ENCODE measurements at regions not wholly inside any gene's neighbourhood (a gene's known extent, or its start where the extent isn't known, plus 50 kb on each side); places are given as distances from the start of the nearest gene placed in this dataset.

DNA sequence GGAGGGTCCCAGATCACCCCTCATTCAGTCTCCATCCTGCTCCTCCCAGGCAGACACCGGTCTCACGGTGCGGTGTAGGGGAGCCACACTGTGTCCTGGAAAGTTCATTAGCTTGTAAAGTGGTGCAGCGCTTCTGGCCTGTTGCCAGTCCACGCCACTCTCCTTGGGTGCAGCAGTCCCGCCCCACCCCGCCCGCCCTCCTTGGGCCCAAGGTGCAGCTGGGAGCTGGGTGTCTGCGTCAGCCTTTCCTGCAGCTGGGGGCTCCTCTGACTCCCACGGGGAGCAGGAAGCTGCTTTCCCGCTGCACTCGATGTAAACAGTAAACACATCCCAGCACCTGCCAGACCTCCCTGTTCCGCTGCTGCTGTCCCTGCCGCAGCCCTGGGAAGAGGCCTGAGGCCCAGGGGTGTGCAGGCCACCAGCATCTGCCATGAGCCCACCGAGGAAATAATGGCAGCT, 53.8 kb upstream of the ASB18 start:
- in situ Hi-C loops (cut with MboI; ENCODE audit: low pct_unique_long_range_greater_than_20kb, low sequenced_read_pairs, unreplicated experiment): no loop called here
- DNase-seq (ENCODE audit: low spot score): no peak
- TF ChIP-seq, protein P1, sequence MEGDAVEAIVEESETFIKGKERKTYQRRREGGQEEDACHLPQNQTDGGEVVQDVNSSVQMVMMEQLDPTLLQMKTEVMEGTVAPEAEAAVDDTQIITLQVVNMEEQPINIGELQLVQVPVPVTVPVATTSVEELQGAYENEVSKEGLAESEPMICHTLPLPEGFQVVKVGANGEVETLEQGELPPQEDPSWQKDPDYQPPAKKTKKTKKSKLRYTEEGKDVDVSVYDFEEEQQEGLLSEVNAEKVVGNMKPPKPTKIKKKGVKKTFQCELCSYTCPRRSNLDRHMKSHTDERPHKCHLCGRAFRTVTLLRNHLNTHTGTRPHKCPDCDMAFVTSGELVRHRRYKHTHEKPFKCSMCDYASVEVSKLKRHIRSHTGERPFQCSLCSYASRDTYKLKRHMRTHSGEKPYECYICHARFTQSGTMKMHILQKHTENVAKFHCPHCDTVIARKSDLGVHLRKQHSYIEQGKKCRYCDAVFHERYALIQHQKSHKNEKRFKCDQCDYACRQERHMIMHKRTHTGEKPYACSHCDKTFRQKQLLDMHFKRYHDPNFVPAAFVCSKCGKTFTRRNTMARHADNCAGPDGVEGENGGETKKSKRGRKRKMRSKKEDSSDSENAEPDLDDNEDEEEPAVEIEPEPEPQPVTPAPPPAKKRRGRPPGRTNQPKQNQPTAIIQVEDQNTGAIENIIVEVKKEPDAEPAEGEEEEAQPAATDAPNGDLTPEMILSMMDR (IDR thresholded peaks at IDR 0.05; ENCODE audit: extremely low read depth, insufficient read depth, missing control alignments): no peak

DNA sequence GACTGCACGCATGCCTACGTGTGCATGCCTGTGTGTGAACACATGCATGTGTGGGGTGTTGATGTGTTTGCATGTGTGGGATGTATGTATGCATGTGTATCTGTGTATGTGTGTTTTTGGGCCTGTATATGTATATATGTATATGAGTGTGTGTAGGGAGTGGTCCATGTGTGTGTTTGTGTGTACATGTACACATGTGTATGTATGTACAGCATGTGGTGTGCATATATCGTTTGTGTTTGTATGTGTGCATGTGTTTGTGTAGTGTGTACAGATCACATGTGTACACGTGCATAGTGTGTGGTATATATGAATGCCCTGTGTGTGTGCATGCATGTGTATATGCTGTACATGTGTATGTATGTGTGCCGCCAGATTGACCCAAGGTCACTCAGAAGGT, 54.2 kb upstream of the ASB18 start:
- TF ChIP-seq, protein P1 (IDR thresholded peaks at IDR 0.05; ENCODE audit: extremely low read depth, insufficient read depth, missing control alignments): no peak

DNA sequence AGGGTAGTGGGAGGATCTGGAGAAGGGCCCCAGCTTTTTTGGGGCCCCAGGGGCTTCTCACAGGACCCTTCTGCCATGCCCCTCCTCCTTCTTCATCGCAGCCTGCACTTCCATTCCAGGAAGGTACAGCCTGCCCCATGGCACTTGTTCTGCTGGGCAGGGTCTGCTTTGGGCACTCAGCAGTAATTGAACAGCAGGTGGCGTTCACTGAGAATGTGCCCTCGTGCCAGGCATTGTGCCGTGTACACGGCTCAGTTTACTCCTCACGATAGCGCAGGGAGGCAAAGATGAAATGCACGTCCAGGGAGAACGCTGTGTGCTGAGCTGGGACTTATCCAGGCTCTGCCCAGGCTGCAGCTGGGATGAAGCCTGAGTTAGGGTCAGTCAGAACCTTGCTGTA, 54.8 kb upstream of the ASB18 start:
- in situ Hi-C loops (cut with MboI; ENCODE audit: low pct_unique_long_range_greater_than_20kb, low sequenced_read_pairs, unreplicated experiment): no loop called here

More for the DNA sequence above, 54.2 kb upstream of the ASB18 start:
- no peak for DNase-seq (ENCODE audit: low spot score)
- in situ Hi-C loops (cut with MboI; ENCODE audit: low pct_unique_long_range_greater_than_20kb, low sequenced_read_pairs, unreplicated experiment): no loop called here

DNA sequence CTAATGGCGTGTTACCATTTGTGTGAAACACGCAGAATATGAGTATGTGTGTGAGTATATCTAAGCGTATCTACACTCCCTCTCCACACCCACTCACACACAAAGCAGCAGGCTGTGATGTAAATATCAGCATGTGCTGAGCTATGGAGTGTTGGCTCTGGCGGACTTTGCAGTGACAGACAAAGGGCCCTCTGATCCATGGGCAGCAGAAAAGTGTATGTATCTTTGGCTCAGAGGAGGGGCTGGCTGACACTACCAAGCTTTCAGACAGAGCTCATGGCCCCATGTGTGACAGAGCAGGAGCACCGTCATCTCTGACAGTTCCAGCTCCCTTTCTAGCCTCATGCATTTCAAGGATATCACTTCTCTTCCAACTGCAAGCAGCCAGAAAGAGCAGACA, 57.2 kb upstream of the ASB18 start:
- DNase-seq (ENCODE audit: low spot score): no peak
- in situ Hi-C loops (cut with MboI; ENCODE audit: low pct_unique_long_range_greater_than_20kb, low sequenced_read_pairs, unreplicated experiment): no loop called here
- TF ChIP-seq, protein P1 (IDR thresholded peaks at IDR 0.05; ENCODE audit: extremely low read depth, insufficient read depth, missing control alignments): no peak

More for the DNA sequence above, 54.8 kb upstream of the ASB18 start:
- no peak for DNase-seq (ENCODE audit: low spot score)
- TF ChIP-seq, protein P1 (IDR thresholded peaks at IDR 0.05; ENCODE audit: extremely low read depth, insufficient read depth, missing control alignments): peak; percentile 19

DNA sequence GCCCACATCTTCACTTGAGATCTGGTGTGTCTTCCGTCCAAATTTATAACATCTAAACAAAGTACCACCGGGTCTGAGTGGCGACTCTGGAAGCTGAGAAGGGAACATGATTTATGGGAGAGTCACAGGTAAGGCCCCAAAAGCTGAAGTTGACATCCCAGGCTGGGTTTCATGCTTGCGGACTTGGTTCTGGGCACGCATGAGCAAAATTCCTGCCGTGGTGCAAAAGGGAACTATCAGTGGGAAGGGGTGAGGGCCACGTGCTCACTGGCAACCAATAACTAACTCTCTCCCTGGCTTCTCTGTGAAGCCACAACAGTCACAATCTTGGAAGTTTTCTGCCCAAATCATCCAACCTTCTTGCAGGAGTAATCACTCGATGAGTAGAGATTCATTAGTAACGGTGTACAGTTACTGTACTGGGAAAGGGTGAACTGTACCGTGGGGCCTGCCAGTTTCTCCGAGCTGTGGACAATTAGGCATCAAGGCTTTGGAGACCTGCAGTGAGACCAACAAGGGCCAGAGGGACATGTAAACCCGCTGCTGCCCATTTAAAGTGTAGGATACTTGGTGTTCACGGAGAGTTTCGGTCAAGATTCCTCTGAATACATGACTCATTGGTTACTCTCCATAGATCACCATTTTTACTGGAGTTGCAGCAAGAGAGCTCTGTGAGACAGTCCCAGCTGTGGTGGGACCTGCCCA, 69.4 kb upstream of the ASB18 start:
- no peak for DNase-seq (ENCODE audit: low spot score)
- in situ Hi-C loops (cut with MboI; ENCODE audit: low pct_unique_long_range_greater_than_20kb, low sequenced_read_pairs, unreplicated experiment): no loop called here
- TF ChIP-seq, protein P1 (IDR thresholded peaks at IDR 0.05; ENCODE audit: extremely low read depth, insufficient read depth, missing control alignments): no peak

DNA sequence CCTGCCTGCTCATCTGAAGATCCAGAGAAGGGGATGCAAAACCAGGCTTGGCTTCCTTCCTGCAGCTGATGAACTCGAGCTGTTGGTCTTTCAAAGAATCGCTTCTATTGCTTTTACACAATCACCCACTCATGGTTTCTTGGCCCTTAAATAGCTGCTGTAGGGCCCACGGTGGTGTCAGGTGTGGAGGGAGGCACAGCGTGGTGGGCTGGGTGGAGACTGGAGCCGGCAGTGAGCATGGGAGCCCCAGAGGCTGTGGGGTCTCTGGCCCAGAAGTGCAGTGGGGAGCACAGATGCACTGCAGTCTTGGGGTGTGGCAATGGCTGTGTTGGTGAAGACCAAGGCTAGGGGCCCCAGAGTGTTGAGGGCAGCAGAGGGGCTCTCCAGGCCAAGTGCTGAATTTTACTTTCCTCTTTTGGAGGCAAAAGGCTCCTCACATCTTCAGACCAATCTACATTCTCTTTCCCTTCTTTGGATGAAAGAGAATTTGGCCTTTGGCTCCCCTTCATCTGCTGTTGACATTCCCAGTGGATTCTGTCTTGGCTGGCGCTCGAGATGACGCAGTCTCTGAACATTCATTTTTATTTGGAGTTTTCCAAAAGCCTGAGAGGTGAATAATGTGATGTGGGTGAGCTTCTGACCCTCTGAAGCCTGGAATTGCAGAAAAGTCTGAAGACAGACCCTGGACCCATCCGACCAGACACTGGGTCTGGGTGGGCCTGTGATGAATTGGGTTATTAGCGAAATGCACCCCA, 70.1 kb upstream of the ASB18 start:
- TF ChIP-seq, protein P1 (IDR thresholded peaks at IDR 0.05; ENCODE audit: extremely low read depth, insufficient read depth, missing control alignments): no peak
- DNase-seq (ENCODE audit: low spot score): no peak
- in situ Hi-C loops (cut with MboI; ENCODE audit: low pct_unique_long_range_greater_than_20kb, low sequenced_read_pairs, unreplicated experiment): no loop called here

Data from GM13977 (cell line).